Activated naive CD4-positive, alpha-beta T cell treated with anti-CD3 and anti-CD28 coated beads, Interleukin-2, amount 50 U/mL, for 24 hours (primary cell): ENCODE measurements at regions not wholly inside any gene's neighbourhood (a gene's known extent, or its start where the extent isn't known, plus 50 kb on each side); places are given as distances from the start of the nearest gene placed in this dataset.

Experiments used
- H3K27ac Mint-ChIP-seq: one replicate; pipeline ENCODE4 v1.8.0; 2021; ENCODE audit warnings: mild to moderate bottlenecking, mixed read lengths
- H3K27me3 Mint-ChIP-seq: one replicate; pipeline ENCODE4 v1.8.0; 2021; ENCODE audit warnings: mixed read lengths
- H3K36me3 Mint-ChIP-seq: one replicate; pipeline ENCODE4 v1.8.0; 2021; ENCODE audit warnings: mixed read lengths
- H3K4me1 Mint-ChIP-seq: one replicate; pipeline ENCODE4 v1.8.0; 2021; ENCODE audit warnings: mixed read lengths
- H3K4me3 Mint-ChIP-seq: one replicate; pipeline ENCODE4 v1.8.0; 2021; ENCODE audit warnings: mild to moderate bottlenecking, mixed read lengths
- H3K9me3 Mint-ChIP-seq: one replicate; pipeline ENCODE4 v1.8.0; 2021; ENCODE audit warnings: mixed read lengths

DNA sequence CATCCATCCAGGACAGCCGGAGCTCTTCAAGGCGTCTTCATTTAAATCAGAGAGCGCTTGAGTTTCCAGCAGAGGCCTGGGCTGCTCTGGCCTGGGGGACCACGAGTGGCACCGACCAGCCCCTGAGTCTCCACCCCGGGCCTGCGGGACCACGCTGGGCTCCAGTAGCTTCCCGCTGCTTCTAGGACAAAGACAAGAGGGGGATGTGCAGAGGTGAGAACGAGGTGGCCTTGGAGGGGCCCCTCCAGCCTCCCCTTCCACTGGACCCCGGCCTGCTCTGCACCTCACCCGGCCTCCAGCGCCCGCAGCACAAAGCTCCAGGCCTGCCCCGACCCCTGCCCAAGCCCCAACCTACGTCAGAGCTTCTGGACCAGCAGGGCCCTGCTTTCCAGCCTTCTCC, 81.6 kb downstream of the IRX2 start:
- Mint-ChIP-seq H3K27ac (no peak overlapping the region), H3K4me3 (no peak overlapping the region), H3K27me3 (no peaks in the 10 kb centered on the region), H3K36me3 (no peaks in the 10 kb centered on the region), H3K9me3 (no peaks in the 10 kb centered on the region), H3K4me1 (no peaks in the 10 kb centered on the region)

GRCh38 chr5:2669259-2669658, 82.2 kb downstream of the IRX2 start:
- H3K36me3 Mint-ChIP-seq, result no peaks in the 10 kb centered on the region
- no peak overlapping the region for H3K27ac Mint-ChIP-seq
- H3K27me3 Mint-ChIP-seq, result no peaks in the 10 kb centered on the region
- no peaks in the 10 kb centered on the region for H3K4me1 Mint-ChIP-seq
- no peak overlapping the region for H3K4me3 Mint-ChIP-seq
- H3K9me3 Mint-ChIP-seq, result no peaks in the 10 kb centered on the region

DNA sequence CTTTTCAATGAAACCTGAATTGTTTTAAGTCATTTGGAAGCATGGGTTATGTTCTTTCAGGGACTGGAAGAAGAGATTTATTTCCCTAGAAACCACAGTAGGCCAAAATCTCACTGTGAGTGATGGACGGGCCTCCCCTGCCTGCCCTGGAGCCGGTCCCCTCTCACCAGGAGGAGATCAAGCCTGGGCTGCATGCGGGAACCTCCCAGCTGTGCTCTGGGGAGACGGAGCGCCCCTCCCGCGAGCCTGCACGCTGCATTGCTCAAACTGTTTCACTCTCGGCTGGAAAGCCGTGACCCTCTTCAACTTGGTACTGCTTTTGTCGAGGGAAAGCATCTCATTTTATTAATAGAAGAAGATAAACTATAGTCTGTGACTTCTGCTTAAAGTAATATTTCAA, 85.4 kb downstream of the IRX2 start:
- no peak overlapping the region for H3K4me3 Mint-ChIP-seq
- H3K27ac Mint-ChIP-seq, result no peak overlapping the region
- H3K4me1 Mint-ChIP-seq, result no peaks in the 10 kb centered on the region
- H3K36me3 Mint-ChIP-seq, result no peaks in the 10 kb centered on the region
- no peaks in the 10 kb centered on the region for H3K9me3 Mint-ChIP-seq
- H3K27me3 Mint-ChIP-seq, result peaks cover 2% of the 10 kb centered on the region

GRCh38 chr5:2663489-2663888, 88.0 kb downstream of the IRX2 start:
- H3K27ac Mint-ChIP-seq, result no peak overlapping the region
- no peaks in the 10 kb centered on the region for H3K9me3 Mint-ChIP-seq
- no peak overlapping the region for H3K4me3 Mint-ChIP-seq
- peaks cover 4% of the 10 kb centered on the region for H3K27me3 Mint-ChIP-seq
- no peaks in the 10 kb centered on the region for H3K4me1 Mint-ChIP-seq
- H3K36me3 Mint-ChIP-seq, result no peaks in the 10 kb centered on the region

DNA sequence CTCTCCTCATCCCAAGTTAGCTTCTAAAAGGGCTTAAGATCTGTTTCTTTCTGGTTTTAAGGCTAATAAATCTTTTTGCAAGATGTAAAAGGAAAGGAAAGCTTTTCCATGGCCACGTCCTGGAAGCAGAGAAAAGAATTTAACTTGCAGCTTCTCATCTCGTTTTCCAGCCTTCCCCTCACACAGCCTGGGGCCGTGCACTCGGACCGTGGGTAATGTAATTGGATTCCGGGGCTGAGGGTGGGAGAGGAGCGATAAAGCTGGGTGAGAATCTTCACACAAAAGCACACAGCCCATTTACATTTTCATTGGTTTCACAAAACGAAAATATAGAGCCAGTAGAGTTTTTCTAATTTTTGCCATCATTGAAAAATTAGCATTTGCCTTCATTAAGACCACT, 91.2 kb downstream of the IRX2 start:
- Mint-ChIP-seq H3K27me3 (peaks cover 4% of the 10 kb centered on the region), H3K9me3 (no peaks in the 10 kb centered on the region), H3K4me1 (no peaks in the 10 kb centered on the region), H3K36me3 (no peaks in the 10 kb centered on the region), H3K4me3 (no peak overlapping the region), H3K27ac (no peak overlapping the region)

DNA sequence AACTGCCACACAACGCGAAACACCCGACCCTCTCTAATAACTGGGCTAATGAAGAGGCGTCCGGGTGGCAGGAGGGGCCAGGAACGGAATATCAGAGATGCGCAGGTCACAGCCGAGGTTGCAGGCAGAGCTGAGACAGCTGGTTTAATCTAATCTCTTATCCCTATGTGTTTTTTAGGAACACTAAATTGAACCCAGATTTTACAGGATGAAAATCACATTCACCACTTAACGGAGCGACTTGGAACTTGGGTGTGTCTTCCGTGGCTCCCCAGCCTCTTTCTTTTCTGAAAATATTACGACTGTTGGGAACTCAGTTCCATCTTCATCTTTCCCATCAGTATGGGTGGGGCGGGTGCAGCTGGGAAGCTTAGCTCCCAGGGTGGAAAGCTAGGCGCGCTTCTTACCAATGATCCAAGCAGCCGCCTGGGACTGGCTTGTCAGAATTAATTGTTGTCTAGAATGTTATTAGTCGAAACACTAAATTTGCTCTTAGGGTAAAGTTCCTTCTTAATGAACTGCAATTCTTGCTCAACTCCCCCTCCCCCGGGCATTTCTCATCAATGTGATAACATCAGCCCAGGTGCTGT, 92.5 kb downstream of the IRX2 start:
- H3K4me3 Mint-ChIP-seq, result no peak overlapping the region
- H3K36me3 Mint-ChIP-seq, result no peaks in the 10 kb centered on the region
- H3K9me3 Mint-ChIP-seq, result no peaks in the 10 kb centered on the region
- H3K27me3 Mint-ChIP-seq, result peaks cover 4% of the 10 kb centered on the region
- no peak overlapping the region for H3K27ac Mint-ChIP-seq
- H3K4me1 Mint-ChIP-seq, result no peaks in the 10 kb centered on the region

GRCh38 chr5:2658447-2658846, 93.0 kb downstream of the IRX2 start:
- peaks cover 2% of the 10 kb centered on the region for H3K27me3 Mint-ChIP-seq
- no peaks in the 10 kb centered on the region for H3K4me1 Mint-ChIP-seq
- H3K36me3 Mint-ChIP-seq, result no peaks in the 10 kb centered on the region
- H3K27ac Mint-ChIP-seq, result no peak overlapping the region
- no peaks in the 10 kb centered on the region for H3K9me3 Mint-ChIP-seq
- no peak overlapping the region for H3K4me3 Mint-ChIP-seq

DNA sequence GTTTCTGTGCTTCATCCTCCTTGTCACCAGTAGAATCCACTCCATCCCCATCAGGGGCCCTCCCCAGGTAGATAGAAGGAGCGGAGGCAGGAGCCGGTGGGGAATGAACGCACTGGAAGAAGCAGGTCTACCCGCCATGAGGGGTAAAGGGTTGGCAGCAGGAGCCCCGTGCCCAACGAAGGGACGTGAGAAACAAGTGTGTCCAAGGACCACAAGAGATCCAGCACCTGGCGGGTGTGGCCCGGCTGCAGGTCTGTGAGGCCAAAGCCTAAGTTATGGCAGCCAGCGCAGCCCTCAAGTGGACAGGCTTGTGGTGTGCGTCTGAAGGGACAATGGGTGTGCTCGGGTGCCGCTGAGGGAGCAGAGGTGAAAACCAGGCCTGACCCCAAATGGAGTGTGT, 94.3 kb downstream of the IRX2 start:
- no peak overlapping the region for H3K4me3 Mint-ChIP-seq
- H3K36me3 Mint-ChIP-seq, result no peaks in the 10 kb centered on the region
- no peak overlapping the region for H3K27ac Mint-ChIP-seq
- peaks cover 2% of the 10 kb centered on the region for H3K27me3 Mint-ChIP-seq
- H3K4me1 Mint-ChIP-seq, result no peaks in the 10 kb centered on the region
- no peaks in the 10 kb centered on the region for H3K9me3 Mint-ChIP-seq

DNA sequence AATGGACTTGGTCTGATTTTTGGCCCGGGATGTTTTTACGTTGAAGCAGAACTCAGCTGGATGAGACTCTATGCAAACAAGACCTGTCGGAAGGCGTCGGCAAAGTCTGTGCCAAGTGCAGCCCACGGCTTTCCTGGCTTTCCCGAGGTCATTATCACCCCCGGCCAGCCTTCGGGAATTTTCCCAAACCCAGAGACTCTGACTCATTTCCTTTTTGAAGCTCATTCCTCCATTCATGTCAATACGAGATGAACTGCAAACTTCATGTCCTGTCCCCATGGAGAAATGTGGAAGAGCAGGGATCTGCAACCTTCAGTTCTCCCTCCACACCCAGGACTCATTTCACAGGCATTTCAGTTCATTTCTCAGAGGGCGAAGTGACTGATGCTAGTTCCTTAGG, 95.3 kb downstream of the IRX2 start:
- Mint-ChIP-seq H3K36me3 (no peaks in the 10 kb centered on the region), H3K4me3 (no peak overlapping the region), H3K4me1 (no peaks in the 10 kb centered on the region)

DNA sequence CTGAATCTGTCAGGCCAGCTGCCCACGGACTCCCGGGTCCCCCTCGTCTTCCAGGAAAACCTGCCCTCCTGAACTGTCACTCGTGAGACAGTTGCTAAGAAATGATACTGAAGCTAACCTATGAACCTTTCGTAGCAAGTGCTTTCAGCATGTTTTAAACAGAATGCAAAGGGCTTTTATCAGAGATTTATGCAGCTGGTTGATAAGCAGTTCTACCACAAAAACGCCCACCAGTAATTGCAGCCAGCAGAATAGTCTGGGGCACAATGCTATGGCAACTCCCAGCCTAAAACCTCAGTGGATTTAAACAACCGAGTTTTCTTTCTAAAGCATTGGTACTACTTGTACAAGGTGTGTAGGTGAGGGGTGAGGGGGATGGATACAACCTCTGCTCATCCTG, 97.5 kb downstream of the IRX2 start:
- Mint-ChIP-seq H3K4me1 (no peaks in the 10 kb centered on the region), H3K27me3 (no peaks in the 10 kb centered on the region)

More for the DNA sequence above, 95.3 kb downstream of the IRX2 start:
- H3K27ac Mint-ChIP-seq, result no peak overlapping the region
- peaks cover 2% of the 10 kb centered on the region for H3K27me3 Mint-ChIP-seq
- no peaks in the 10 kb centered on the region for H3K9me3 Mint-ChIP-seq

DNA sequence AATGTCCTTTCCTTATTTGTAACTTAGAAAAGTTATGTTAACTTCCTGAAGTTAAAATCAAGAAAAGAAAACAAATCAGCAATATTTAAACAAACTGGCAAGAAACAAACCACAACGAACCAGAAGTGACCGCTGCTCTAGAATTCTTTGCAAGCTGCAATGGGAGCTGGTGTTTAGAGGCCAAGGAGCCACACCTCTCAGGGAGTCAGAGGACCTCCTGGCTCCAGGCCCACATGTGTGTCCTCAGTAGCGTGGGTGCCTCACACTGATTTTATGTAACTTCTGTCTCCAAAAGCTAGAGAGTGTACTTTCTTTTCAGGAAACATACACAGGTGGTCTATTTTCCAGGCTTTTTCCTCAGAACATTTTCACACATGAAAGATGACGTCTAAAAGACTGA, 100.4 kb downstream of the IRX2 start:
- H3K4me3 Mint-ChIP-seq, result no peak overlapping the region
- no peak overlapping the region for H3K27ac Mint-ChIP-seq
- H3K36me3 Mint-ChIP-seq, result no peaks in the 10 kb centered on the region
- no peaks in the 10 kb centered on the region for H3K27me3 Mint-ChIP-seq
- H3K9me3 Mint-ChIP-seq, result no peaks in the 10 kb centered on the region
- H3K4me1 Mint-ChIP-seq, result no peaks in the 10 kb centered on the region

More for the DNA sequence above, 97.5 kb downstream of the IRX2 start:
- H3K36me3 Mint-ChIP-seq, result no peaks in the 10 kb centered on the region
- H3K9me3 Mint-ChIP-seq, result no peaks in the 10 kb centered on the region
- H3K4me3 Mint-ChIP-seq, result no peak overlapping the region
- no peak overlapping the region for H3K27ac Mint-ChIP-seq

DNA sequence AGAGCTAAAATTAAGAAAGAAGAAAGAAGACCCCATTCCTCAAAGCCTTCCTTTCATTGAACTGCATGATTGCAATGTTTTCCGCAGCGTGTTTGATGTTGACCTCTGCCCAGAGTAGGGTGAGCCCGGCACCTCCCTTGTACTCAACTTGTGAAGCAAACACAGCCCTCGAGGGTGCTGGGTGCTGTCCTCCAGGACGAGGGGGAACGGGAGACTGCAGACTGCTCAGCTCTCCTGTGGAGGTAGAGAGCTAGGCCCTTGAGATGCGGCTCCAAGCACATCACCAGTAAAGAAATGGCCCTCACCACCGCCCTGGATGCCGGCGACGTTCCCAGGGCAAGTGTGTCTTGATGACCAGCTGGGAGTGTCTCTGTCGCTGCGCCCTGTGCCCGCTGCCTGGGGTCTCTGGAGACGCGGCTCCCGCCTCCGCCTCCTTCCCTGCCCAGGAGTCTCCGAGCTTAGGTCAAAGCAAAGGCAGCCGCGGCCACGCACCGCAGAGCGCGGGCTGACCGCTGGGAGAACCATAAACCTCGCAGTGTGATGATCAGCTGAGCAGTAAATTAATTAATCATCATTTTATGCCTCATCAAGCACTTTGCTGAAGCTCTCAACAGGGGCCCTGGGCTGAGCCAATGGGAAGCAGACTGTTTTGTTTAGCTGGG, 108.7 kb downstream of the IRX2 start:
- no peaks in the 10 kb centered on the region for H3K27me3 Mint-ChIP-seq
- no peak overlapping the region for H3K4me3 Mint-ChIP-seq
- H3K4me1 Mint-ChIP-seq, result no peaks in the 10 kb centered on the region
- no peak overlapping the region for H3K27ac Mint-ChIP-seq
- no peaks in the 10 kb centered on the region for H3K36me3 Mint-ChIP-seq
- H3K9me3 Mint-ChIP-seq, result no peaks in the 10 kb centered on the region

DNA sequence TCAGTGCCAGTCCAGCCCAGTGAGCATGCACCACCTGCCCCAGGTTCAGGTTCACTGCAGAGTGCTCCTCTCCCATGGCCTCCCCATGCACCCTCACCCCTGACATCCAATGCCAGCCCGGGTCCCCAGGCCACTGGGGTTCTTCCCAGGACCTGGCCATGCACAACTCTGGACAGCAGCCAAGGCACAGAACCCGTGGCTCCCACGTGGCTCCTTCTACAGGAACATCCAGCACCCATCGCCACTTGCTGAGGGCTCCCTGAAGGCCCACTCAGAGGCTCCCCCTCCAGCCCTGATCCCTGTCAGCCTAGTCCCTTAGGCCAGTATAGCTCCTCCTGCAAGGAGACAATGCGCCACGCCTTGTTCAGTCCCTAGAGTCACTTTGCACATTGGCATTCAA, 110.8 kb downstream of the IRX2 start:
- Mint-ChIP-seq H3K4me1 (no peaks in the 10 kb centered on the region), H3K27ac (no peak overlapping the region), H3K4me3 (no peak overlapping the region), H3K36me3 (no peaks in the 10 kb centered on the region), H3K9me3 (no peaks in the 10 kb centered on the region), H3K27me3 (no peaks in the 10 kb centered on the region)

DNA sequence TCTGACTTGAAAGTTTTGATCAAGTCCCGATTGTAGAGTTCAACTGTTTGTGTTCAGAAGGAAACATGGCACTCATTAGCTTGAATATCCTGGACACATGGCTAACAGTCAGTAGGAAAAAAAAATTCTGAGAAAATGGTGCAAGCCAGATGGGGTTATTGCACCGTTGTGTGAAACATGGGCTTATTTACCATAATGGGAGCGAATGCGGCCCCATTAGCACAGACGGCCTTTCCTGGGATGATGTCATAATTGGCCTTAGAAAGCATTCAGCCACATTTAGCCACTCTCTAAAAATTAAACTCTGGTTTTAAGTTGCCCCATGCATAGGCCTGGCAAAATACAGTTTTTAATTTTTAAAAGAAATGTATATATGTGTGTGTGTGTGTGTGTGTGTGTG, 112.1 kb downstream of the IRX2 start:
- no peaks in the 10 kb centered on the region for H3K27me3 Mint-ChIP-seq
- H3K36me3 Mint-ChIP-seq, result no peaks in the 10 kb centered on the region
- H3K4me1 Mint-ChIP-seq, result no peaks in the 10 kb centered on the region
- no peak overlapping the region for H3K4me3 Mint-ChIP-seq
- no peaks in the 10 kb centered on the region for H3K9me3 Mint-ChIP-seq
- H3K27ac Mint-ChIP-seq, result no peak overlapping the region

DNA sequence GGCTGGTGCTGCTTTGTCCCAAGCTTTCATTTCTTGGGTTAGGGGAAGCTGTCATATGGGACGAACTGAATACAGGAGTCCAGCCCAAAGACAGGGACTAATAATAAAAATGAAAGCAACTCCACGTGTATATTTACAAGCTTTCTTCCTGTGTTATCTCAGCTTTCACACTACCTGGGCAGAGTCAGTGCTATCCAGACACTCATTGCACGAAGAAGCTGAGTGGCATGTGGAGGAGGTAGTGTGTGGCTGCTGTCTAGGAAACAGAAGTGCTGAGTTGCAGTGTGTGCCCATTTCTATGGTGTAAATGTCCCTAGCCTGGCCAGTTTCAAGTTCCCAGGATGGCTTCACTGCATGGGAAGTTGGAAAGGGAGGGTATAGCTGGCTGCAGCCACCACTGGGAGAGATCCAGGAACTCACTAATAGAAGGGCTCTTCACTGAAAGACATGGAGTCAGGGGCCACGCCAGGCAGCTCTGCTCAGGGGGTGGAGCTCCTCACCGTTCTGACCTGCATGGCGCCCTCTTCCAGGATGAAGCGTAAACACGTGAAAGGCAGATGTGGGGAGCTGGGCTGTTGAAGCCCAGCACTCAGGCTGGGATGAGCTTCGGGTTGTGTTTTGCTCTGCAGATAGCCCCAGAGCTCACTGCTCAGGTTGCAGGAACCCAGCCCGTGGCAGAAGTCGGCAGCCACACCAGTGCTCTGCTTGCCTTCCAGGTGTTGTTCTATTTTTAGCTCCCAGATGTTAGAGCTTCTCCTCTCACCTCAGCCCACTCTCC, 116.9 kb downstream of the IRX2 start:
- Mint-ChIP-seq H3K27me3 (no peaks in the 10 kb centered on the region), H3K4me3 (no peak overlapping the region), H3K9me3 (no peaks in the 10 kb centered on the region), H3K4me1 (no peaks in the 10 kb centered on the region), H3K36me3 (no peaks in the 10 kb centered on the region), H3K27ac (no peak overlapping the region)

DNA sequence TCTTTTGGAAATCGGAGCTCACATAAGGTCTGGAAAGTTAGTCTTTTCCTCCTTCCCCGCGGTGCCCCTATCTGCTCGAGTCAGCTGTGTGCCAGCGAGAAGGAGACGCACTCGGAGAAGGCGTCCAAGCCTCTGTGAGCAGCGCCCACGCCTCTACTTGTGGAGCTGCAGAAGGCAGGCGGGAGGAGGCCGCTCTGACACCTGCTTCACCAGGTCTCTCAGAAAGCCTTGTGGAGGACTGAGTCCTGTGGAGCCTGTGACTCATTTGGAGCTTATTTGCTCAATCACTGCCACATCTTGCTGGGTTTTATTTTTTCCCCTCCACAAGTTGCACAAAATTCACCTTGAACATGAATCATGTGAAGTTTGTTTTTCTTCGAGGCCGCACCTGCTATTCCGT, 117.5 kb downstream of the IRX2 start:
- no peaks in the 10 kb centered on the region for H3K9me3 Mint-ChIP-seq
- no peaks in the 10 kb centered on the region for H3K4me1 Mint-ChIP-seq
- no peak overlapping the region for H3K4me3 Mint-ChIP-seq
- no peak overlapping the region for H3K27ac Mint-ChIP-seq
- H3K36me3 Mint-ChIP-seq, result no peaks in the 10 kb centered on the region
- H3K27me3 Mint-ChIP-seq, result no peaks in the 10 kb centered on the region
